ENCODE measurements at regions not wholly inside any gene's neighbourhood (a gene's known extent, or its start where the extent isn't known, plus 50 kb on each side); places are given as distances from the start of the nearest gene placed in this dataset.

DNA sequence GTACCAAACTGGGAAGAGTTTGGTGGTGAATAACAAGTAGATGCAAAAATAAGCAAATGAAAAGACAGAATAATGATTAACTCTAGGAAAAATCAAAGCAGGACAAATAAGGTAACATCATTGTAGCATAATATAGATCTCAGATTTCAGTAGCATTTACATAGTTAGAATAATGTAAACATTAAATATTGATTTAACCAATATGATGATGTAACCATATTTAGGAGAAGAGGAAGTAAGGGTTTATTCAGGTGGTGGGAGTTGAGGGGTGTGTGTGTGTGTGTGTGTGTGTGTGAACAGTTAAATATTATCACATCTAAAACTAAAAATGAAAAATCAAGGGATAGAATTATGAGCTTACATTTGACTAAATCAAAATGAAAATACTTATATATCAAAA, 143.4 kb downstream of the NPR3 start:
- TF ChIP-seq, protein P1, sequence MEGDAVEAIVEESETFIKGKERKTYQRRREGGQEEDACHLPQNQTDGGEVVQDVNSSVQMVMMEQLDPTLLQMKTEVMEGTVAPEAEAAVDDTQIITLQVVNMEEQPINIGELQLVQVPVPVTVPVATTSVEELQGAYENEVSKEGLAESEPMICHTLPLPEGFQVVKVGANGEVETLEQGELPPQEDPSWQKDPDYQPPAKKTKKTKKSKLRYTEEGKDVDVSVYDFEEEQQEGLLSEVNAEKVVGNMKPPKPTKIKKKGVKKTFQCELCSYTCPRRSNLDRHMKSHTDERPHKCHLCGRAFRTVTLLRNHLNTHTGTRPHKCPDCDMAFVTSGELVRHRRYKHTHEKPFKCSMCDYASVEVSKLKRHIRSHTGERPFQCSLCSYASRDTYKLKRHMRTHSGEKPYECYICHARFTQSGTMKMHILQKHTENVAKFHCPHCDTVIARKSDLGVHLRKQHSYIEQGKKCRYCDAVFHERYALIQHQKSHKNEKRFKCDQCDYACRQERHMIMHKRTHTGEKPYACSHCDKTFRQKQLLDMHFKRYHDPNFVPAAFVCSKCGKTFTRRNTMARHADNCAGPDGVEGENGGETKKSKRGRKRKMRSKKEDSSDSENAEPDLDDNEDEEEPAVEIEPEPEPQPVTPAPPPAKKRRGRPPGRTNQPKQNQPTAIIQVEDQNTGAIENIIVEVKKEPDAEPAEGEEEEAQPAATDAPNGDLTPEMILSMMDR (conservative IDR thresholded peaks at IDR 0.05; ENCODE audit: low read depth in 2 of 2): no peak
- TF ChIP-seq EZH2 (IDR thresholded peaks at IDR 0.05; ENCODE audit: low read depth, unreplicated experiment): no peak
- no peak for TF ChIP-seq JUNB (IDR thresholded peaks at IDR 0.05; ENCODE audit: unreplicated experiment)
- TF ChIP-seq POLR2AphosphoS5 (IDR thresholded peaks at IDR 0.05; ENCODE audit: low read depth): no peak
- TF ChIP-seq REST (IDR thresholded peaks at IDR 0.05; ENCODE audit: unreplicated experiment): no peak
- TF ChIP-seq CREB1 (CRISPR knock-in tag; IDR thresholded peaks at IDR 0.05; ENCODE audit: low read depth): no peak

All from GM23338 (cell line).